H9 (cell line): ENCODE measurements at regions not wholly inside any gene's neighbourhood (a gene's known extent, or its start where the extent isn't known, plus 50 kb on each side); places are given as distances from the start of the nearest gene placed in this dataset.

Experiments used
- DNase-seq: peaks from one replicate; pipeline ENCODE4 v3.0.0-alpha.2; 2017
- H2AFZ ChIP-seq: one replicate; pipeline ENCODE4 v1.6.1; 2013; ENCODE audit warnings: mild to moderate bottlenecking, low read length, control low read depth, moderate library complexity
- H2AK5ac ChIP-seq: 2 replicates; pipeline ENCODE4 v1.6.1; 2013; ENCODE audit warnings: low read length, control low read depth, mixed read lengths; ENCODE audit not compliant: insufficient read length
- H2BK120ac ChIP-seq: one replicate; pipeline ENCODE4 v1.6.1; 2013; ENCODE audit warnings: low read depth, mild to moderate bottlenecking, low read length, control low read depth, inconsistent platforms; ENCODE audit not compliant: poor library complexity, severe bottlenecking
- H2BK12ac ChIP-seq: 2 replicates; pipeline ENCODE4 v1.6.1; 2013; ENCODE audit warnings: low read length, control low read depth, mixed read lengths, low read depth; ENCODE audit not compliant: insufficient read length
- H2BK15ac ChIP-seq: 2 replicates; pipeline ENCODE4 v1.6.1; 2013; ENCODE audit warnings: low read depth, low read length, control low read depth
- H2BK20ac ChIP-seq: one replicate; pipeline ENCODE4 v1.6.1; 2013; ENCODE audit warnings: low read depth, mild to moderate bottlenecking, low read length, control low read depth, inconsistent platforms; ENCODE audit not compliant: poor library complexity, severe bottlenecking
- H2BK5ac ChIP-seq: 2 replicates; pipeline ENCODE4 v1.6.1; 2013; ENCODE audit warnings: low read length, control low read depth, mixed read lengths; ENCODE audit not compliant: insufficient read length
- H3K14ac ChIP-seq: 2 replicates; pipeline ENCODE4 v1.6.1; 2013; ENCODE audit warnings: low read length, control low read depth; ENCODE audit not compliant: insufficient read depth
- H3K18ac ChIP-seq: 2 replicates; pipeline ENCODE4 v1.6.1; 2013; ENCODE audit warnings: low read depth, mild to moderate bottlenecking, mixed read lengths, low read length, control low read depth; ENCODE audit not compliant: insufficient read length
- H3K23ac ChIP-seq: 2 replicates; pipeline ENCODE4 v1.6.1; 2013; ENCODE audit warnings: low read length, control low read depth, mixed read lengths, low read depth; ENCODE audit not compliant: insufficient read length
- H3K23me2 ChIP-seq: 2 replicates; pipeline ENCODE4 v1.6.1; 2013; ENCODE audit warnings: low read depth, mild to moderate bottlenecking, mixed read lengths, low read length, control low read depth; ENCODE audit not compliant: insufficient read length, poor library complexity, severe bottlenecking
- H3K27ac ChIP-seq: 2 replicates; pipeline ENCODE4 v1.5.1; 2013; ENCODE audit warnings: low read length, control low read depth, mixed read lengths, low read depth; ENCODE audit not compliant: insufficient read length
- H3K27me3 ChIP-seq: 2 replicates; pipeline ENCODE4 v1.6.1; 2013; ENCODE audit warnings: low read length, control low read depth, inconsistent platforms; ENCODE audit not compliant: insufficient read depth
- H3K4ac ChIP-seq: 2 replicates; pipeline ENCODE4 v1.6.1; 2013; ENCODE audit warnings: low read depth, mild to moderate bottlenecking, control low read depth, inconsistent platforms, low read length, moderate library complexity
- H3K4me1 ChIP-seq: 2 replicates; pipeline ENCODE4 v1.6.1; 2013; ENCODE audit warnings: low read length, control low read depth, inconsistent platforms; ENCODE audit not compliant: insufficient read depth
- H3K4me2 ChIP-seq: 2 replicates; pipeline ENCODE4 v1.6.1; 2013; ENCODE audit warnings: low read length, control low read depth, mixed read lengths; ENCODE audit not compliant: insufficient read length, insufficient read depth
- H3K56ac ChIP-seq: 2 replicates; pipeline ENCODE4 v1.6.1; 2013; ENCODE audit warnings: low read depth, mild to moderate bottlenecking, mixed read lengths, low read length, control low read depth; ENCODE audit not compliant: insufficient read length
- H3K79me1 ChIP-seq: 2 replicates; pipeline ENCODE4 v1.6.1; 2013; ENCODE audit warnings: low read depth, mild to moderate bottlenecking, moderate library complexity, low read length, control low read depth, inconsistent platforms; ENCODE audit not compliant: insufficient read depth, poor library complexity, severe bottlenecking
- H3K79me2 ChIP-seq: 2 replicates; pipeline ENCODE4 v1.6.1; 2013; ENCODE audit warnings: low read length, control low read depth, inconsistent platforms; ENCODE audit not compliant: insufficient read depth
- H3K9ac ChIP-seq: 2 replicates; pipeline ENCODE4 v1.6.1; 2013; ENCODE audit warnings: low read length, control low read depth, mixed read lengths; ENCODE audit not compliant: insufficient read length; ENCODE audit errors: extremely low read depth
- H3K9me3 ChIP-seq: one replicate; pipeline ENCODE4 v1.6.1; 2013; ENCODE audit warnings: low read depth, low read length, inconsistent platforms; ENCODE audit not compliant: control insufficient read depth
- H3T11ph ChIP-seq: one replicate; pipeline ENCODE4 v1.6.1; 2013; ENCODE audit warnings: mild to moderate bottlenecking, low read length, control low read depth, inconsistent platforms
- H4K20me1 ChIP-seq: one replicate; pipeline ENCODE4 v1.6.1; 2013; ENCODE audit not compliant: control insufficient read depth, insufficient read length, insufficient read depth
- H4K5ac ChIP-seq: 2 replicates; pipeline ENCODE4 v1.6.1; 2013; ENCODE audit warnings: low read depth, mild to moderate bottlenecking, mixed read lengths, low read length, control low read depth; ENCODE audit not compliant: insufficient read length
- H4K8ac ChIP-seq: replicated peaks from 2 replicates; pipeline ENCODE4 v1.6.1; 2013; ENCODE audit warnings: low read length, control low read depth, mixed read lengths, low read depth; ENCODE audit not compliant: insufficient read length
- H4K91ac ChIP-seq: 2 replicates; pipeline ENCODE4 v1.6.1; 2013; ENCODE audit warnings: low read depth, mild to moderate bottlenecking, moderate library complexity, mixed read lengths, low read length, control low read depth; ENCODE audit not compliant: insufficient read length
- H3K27ac Mint-ChIP-seq, 3 experiments: 2 replicates in 2 of 3; 3 replicates in 1 of 3; pipeline ENCODE4 v1.8.0; 2020 to 2021; ENCODE audit warnings: mixed read lengths in 3 of 3, mild to moderate bottlenecking in 1 of 3, moderate library complexity in 1 of 3
- H3K27me3 Mint-ChIP-seq: 2 replicates; pipeline ENCODE4 v1.8.0; 2021; ENCODE audit warnings: low read depth, mild to moderate bottlenecking, moderate library complexity, mixed read lengths
- H3K36me3 Mint-ChIP-seq, 3 experiments: 2 replicates in 2 of 3; 3 replicates in 1 of 3; pipeline ENCODE4 v1.8.0; 2020 to 2021; ENCODE audit warnings: low read depth in 3 of 3, mixed read lengths in 3 of 3; ENCODE audit not compliant: insufficient read depth in 1 of 3
- H3K4me1 Mint-ChIP-seq, 2 experiments: 2 replicates each; pipeline ENCODE4 v1.8.0; 2020; ENCODE audit warnings: mixed read lengths in 2 of 2
- H3K4me3 Mint-ChIP-seq, 2 experiments: 2 replicates in 1 of 2; 3 replicates in 1 of 2; pipeline ENCODE4 v1.8.0; 2020 to 2021; ENCODE audit warnings: mild to moderate bottlenecking in 2 of 2, mixed read lengths in 2 of 2, moderate library complexity in 1 of 2
- H3K9me3 Mint-ChIP-seq, 2 experiments: 2 replicates in 1 of 2; 3 replicates in 1 of 2; pipeline ENCODE4 v1.8.0; 2020; ENCODE audit warnings: mild to moderate bottlenecking in 2 of 2, mixed read lengths in 2 of 2, moderate library complexity in 1 of 2
- WGBS: extraction: QIAGEN DNeasy Blood & Tissue Kit; methylation state at CpG from one replicate; pipeline ENCODE4 v1.1.7; 2013; ENCODE audit warnings: missing lambda C conversion rate, low lambda C conversion rate, mixed read lengths; ENCODE audit not compliant: insufficient read length; ENCODE audit errors: extremely low coverage; 5-methylcytosine and 5-hydroxymethylcytosine counted together
- TF ChIP-seq, protein P1 (sequence below): fragments of 200-600 bp; sonication (generic); conservative IDR thresholded peaks from 3 replicates; pipeline ENCODE4 v1.8.0; 2021; ENCODE audit warnings: antibody characterized with exemption, mild to moderate bottlenecking

DNA sequence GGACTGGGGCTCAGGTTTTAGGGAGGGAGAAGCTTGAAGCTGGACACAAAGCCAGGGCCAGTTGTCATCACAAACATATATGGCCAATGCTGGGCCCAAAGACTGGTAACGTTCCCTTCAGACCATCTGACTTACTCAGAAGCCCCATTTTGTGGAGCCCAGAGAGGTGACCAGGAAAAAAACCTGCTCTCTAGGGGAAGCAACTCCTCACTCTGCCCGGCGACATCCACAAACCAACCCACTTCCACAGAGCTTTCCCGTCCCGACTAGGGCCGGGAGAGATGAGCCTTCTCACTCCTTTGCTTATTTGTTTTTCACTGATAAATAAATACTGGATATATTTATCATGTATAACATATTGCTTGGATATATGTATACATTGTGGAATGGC lies 180.9 kb upstream of the RTL1 start:
- no peak overlapping the region for H4K8ac ChIP-seq
- H3K4ac ChIP-seq, result no peak overlapping the region
- no peaks in the 10 kb centered on the region for H3K23me2 ChIP-seq
- H4K91ac ChIP-seq, result no peak overlapping the region
- no peak overlapping the region for H3K27ac ChIP-seq
- no peak overlapping the region for H2AFZ ChIP-seq
- no peak overlapping the region for H3K14ac ChIP-seq
- DNase-seq, result no peak
- H4K5ac ChIP-seq, result no peak overlapping the region
- Mint-ChIP-seq H3K36me3 (no peaks in the 10 kb centered on the region), H3K27me3 (peaks cover 22% of the 10 kb centered on the region), H3K9me3 (no peaks in the 10 kb centered on the region), H3K4me3 (no peak overlapping the region), H3K4me1 (peaks cover 0 to 3% of the 10 kb centered on the region in 2 experiments; a peak in 1 of 4 replicates), H3K27ac (no peak overlapping the region)
- WGBS, result no CpG with 5 or more reads among the region's 6 CpGs
- H2BK12ac ChIP-seq, result no peak overlapping the region
- H3K18ac ChIP-seq, result no peak overlapping the region
- no peaks in the 10 kb centered on the region for H4K20me1 ChIP-seq
- no peaks in the 10 kb centered on the region for H3K79me1 ChIP-seq
- no peak overlapping the region for H2BK5ac ChIP-seq
- no peak overlapping the region for H3K23ac ChIP-seq
- no peak overlapping the region for H2BK120ac ChIP-seq
- no peaks in the 10 kb centered on the region for H3K4me1 ChIP-seq
- no peak overlapping the region for H3T11ph ChIP-seq
- no peak overlapping the region for H2BK20ac ChIP-seq
- H3K9me3 ChIP-seq, result no peaks in the 10 kb centered on the region
- H3K4me2 ChIP-seq, result no peak overlapping the region
- H2AK5ac ChIP-seq, result no peak overlapping the region
- H2BK15ac ChIP-seq, result no peak overlapping the region
- H3K27me3 ChIP-seq, result no peaks in the 10 kb centered on the region
- TF ChIP-seq, protein P1, sequence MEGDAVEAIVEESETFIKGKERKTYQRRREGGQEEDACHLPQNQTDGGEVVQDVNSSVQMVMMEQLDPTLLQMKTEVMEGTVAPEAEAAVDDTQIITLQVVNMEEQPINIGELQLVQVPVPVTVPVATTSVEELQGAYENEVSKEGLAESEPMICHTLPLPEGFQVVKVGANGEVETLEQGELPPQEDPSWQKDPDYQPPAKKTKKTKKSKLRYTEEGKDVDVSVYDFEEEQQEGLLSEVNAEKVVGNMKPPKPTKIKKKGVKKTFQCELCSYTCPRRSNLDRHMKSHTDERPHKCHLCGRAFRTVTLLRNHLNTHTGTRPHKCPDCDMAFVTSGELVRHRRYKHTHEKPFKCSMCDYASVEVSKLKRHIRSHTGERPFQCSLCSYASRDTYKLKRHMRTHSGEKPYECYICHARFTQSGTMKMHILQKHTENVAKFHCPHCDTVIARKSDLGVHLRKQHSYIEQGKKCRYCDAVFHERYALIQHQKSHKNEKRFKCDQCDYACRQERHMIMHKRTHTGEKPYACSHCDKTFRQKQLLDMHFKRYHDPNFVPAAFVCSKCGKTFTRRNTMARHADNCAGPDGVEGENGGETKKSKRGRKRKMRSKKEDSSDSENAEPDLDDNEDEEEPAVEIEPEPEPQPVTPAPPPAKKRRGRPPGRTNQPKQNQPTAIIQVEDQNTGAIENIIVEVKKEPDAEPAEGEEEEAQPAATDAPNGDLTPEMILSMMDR, result no peak
- H3K56ac ChIP-seq, result no peak overlapping the region
- H3K79me2 ChIP-seq, result no peaks in the 10 kb centered on the region
- no peak overlapping the region for H3K9ac ChIP-seq
